HG03442 (cell line): ENCODE measurements at regions not wholly inside any gene's neighbourhood (a gene's known extent, or its start where the extent isn't known, plus 50 kb on each side); places are given as distances from the start of the nearest gene placed in this dataset.
"Not testable (repeated sequence)": the region's sequence is repeated elsewhere in the genome, so short reads cannot be mapped to it uniquely, and the experiment has no call there.

Source experiments
- ATAC-seq: cut with Tn5 transposase; IDR thresholded peaks from one replicate; pipeline ENCODE4 v1.9.1; 2021; ENCODE audit warnings: mild to moderate bottlenecking, moderate library complexity; ENCODE audit not compliant: unreplicated experiment

DNA sequence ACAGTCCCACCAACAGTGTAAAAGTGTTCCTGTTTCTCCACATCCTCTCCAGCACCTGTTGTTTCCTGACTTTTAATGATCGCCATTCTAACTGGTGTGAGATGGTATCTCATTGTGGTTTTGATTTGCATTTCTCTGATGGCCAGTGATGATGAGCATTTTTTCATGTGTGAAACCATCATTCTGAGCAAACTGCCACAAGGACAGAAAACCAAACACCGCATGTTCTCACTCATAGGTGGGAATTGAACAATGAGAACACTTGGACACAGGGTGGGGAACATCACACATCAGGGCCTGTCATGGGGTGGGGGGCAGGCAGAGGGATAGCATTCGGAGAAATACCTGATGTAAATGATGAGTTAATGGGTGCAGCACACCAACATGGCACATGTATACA, 240.8 kb downstream of the FAT3 start:
- not testable (repeated sequence) for ATAC-seq

DNA sequence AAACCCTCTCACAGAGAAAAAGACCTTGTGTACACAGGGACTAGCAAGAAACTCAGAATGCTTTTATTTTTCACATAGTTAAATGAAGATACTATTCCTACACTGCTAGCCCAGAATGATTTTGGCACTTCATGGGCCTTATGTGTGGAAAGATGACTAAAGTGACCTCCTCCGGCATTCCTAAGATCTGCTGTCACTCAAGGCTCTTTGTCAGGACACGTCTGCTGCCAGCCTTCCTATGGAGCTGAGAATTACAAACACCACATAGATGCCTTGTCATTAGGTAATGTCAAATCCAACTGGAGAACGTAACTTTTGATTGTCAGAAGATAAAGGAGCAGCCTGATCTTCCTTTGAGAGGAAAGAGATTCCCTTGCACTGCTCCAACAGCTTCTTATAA, 249.1 kb downstream of the FAT3 start:
- ATAC-seq, result no peak

DNA sequence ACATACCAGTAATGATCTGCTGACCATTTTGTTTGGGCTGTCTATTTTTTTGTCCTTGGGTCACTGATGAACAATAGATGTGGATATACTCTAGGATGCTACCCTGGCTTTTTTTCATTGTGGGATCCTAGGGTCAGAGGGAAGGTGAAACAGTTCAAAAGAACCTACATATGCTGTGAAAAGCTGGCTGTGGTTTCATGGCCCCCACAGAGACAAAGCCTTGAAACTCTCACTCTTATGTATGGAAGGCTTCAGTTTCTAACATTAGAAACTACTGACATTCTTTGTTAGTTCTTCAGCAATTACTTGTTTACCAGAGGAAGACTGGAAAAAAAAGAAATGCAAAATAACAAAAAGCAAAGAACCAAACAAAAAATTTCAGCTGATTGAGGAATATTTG, 250.7 kb downstream of the FAT3 start:
- ATAC-seq, result no peak

DNA sequence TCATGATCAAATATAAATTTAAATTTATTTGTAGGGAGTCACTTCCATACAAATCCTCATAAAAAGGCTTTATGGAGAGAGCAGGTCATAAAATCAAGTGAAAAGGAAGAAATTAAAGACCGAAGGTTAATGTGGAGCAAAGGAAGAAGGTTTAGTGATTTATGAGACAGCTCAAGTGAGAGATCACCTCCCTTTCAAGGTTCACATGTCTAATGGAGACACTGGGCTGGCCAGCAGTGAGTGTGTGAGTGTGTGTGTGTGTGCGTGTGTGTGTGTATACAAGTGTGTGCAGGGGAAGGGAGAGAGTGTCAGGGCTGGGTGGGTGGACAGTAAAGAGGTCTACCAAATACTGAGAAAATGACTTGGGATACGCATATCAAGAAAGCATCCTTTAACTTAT, 251.2 kb downstream of the FAT3 start:
- ATAC-seq, result no peak

DNA sequence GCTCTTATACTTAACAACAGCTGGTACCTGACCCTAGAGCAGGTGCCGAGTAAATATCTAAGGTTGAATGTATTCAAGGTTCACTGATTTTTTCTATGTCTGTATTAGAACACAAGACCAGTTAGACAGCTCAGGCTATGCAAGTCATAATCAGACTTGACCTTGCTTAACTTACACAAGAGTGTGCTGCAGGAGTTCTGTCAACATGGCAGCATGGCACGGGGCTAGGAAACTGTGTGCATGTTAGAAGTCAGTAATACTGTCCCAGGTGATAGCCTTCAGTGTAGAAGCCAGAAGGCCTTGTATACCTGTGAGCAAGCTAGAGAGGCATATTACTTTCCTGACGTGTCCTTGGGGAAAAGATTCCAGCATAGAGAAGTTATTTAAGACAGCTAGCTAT, 253.1 kb downstream of the FAT3 start:
- ATAC-seq, result no peak

DNA sequence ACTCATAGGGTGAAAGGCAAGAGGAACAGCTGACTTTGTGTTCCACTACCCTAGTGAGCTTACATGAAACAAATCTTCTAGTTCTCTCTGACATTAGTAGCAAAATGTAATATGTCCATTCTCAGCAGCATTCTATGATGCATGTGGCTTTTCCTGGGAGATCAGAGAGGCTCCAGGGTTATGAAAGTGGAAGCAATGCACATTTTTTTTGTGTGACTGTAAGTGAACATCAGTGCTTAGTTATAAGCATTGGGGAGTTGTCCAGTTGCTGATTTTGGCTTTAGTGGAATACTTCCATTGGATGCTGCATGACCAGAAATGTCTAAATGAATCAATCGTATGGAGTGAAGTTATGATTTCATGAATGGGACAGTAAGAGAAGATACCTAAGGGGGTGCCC, 255.9 kb downstream of the FAT3 start:
- ATAC-seq, result no peak

DNA sequence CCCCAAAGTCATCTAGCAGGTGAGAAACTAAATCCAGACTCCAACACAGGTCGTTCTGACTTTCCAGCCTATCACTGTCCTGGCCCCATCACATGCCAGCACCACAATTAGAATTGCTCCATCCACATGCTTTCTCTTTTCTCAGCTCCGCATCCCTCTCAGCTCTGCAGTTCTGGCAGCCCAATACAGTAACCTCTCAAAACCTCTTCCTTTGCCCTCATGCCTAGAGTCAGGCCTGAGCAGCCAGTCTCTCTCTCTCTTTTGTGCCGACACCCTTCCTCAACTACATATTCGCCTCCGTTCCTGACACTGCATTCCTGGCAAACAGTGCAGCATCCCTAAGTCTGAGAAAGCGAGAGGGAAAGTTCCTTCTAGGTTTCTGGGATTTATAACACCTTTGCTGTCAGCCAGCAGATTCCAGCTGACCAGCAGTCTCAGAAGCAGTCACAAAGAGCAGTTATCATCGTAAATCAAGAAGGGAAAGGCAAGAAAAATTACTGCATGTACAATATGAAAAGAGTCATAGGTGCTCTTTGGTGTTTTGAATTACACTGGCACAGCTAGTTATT, 258.0 kb downstream of the FAT3 start:
- no peak for ATAC-seq

DNA sequence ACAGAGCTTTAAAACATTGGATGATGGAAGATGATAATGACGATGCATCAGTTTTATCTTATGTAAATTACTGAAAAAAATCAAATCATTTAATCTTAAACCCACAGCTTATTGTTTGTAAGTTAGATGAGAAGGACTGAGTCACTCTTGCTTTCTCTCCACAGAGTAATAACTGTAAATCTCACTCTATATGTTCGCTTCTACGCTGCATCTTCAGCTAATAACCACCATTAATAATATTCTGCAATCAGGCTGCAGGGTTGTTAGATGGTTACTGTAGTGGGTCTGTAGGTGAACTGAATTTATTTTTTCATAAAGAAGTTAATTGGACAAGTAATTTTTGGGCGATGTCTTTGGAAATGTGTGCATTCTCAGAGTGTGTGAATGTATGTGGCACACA, 260.0 kb downstream of the FAT3 start:
- ATAC-seq, result no peak

DNA sequence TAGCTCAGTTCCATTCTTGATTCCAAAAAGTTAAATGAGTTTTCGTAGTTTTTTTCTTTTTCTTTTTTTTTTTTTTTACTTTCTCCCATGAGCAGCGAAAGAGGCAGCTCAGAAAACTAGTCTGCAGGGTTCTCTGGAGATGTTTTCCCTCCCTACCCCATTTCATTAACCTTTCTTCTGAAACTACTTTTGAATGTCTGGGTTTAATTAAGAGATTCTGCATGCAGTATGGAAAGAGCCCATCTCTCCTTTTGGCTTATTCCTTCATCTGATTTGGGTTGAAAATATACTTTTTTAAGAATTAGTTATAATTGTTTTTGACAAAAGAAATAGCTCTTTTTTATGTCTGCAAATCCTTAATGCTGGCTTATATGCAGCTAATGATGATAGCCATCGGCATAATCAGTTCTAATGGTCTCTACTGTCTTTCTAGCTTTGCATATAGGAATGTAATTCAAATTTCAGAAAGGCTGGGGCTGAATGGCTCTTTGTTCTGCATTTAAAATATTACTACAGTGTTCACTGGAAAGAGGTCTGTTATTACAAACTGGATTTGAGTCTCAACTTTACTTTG, 265.3 kb downstream of the FAT3 start:
- ATAC-seq, result no peak

DNA sequence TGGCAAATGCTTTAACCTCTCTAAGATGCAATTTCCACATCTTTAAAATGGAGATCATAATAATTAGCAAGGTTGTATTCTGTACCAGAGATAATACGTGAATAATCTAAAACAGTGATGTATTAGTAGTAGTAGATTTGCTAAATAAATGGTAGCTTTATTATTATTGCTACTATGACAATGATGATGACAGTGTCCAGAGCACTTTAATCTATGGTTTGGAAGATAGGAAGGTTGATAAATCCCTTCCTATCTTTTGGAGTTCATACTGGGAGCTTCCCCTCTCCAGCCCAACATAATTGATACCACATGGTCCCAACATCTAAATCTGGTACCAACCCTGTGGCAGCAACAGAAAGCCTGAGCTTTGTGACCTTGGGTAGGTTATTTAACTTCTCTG, 267.8 kb downstream of the FAT3 start:
- ATAC-seq, result no peak

DNA sequence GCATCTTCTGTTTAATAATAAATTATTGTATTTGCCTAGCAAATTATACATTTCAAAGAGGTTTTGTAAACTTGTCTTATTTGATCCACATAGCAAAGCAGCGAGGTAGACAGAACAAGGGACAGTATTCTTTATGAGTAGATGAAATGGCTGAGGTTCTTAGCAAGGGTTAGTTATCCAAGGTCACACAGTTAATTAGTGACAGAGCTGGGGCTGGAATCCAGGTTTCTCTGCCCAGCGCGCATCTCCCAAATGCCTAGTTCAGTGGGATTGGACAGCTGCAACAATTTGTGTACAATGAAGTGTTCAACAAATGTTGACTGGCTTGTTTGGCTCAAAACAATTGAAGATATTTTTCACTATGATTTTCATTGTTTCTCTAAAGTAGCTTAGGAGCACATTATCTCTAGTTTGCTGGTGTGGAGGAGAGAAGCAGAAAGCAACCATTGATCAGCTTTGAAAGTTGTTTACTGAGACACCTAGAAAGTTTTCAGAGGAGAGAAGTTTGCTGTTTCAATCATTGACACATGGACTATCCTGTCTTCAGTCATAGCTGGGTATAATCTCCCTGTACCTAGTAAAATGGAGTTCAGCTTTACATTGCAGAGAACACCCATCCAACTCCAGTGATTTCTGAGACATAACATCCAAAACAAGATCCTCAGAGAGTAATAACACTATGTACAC, 270.6 kb downstream of the FAT3 start:
- ATAC-seq, result no peak

DNA sequence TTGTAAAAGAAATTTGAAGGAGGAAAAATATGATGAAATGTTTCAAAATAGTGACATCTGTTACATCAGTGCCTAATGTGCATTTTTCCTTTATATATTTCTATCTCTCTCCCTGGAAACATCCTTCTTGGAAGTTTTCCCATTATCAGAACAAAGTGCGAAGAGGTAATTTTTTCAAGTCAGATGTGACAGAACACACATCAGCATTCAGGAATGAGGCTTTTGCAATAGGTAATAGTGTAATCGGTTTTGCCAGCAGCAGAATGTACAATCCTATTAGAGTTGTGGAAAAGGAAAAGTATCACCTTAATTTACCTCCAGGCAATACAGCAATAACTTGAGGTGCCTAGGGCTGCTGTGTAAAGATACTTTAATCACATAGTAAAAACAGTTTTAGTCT, 275.8 kb downstream of the FAT3 start:
- ATAC-seq, result no peak

DNA sequence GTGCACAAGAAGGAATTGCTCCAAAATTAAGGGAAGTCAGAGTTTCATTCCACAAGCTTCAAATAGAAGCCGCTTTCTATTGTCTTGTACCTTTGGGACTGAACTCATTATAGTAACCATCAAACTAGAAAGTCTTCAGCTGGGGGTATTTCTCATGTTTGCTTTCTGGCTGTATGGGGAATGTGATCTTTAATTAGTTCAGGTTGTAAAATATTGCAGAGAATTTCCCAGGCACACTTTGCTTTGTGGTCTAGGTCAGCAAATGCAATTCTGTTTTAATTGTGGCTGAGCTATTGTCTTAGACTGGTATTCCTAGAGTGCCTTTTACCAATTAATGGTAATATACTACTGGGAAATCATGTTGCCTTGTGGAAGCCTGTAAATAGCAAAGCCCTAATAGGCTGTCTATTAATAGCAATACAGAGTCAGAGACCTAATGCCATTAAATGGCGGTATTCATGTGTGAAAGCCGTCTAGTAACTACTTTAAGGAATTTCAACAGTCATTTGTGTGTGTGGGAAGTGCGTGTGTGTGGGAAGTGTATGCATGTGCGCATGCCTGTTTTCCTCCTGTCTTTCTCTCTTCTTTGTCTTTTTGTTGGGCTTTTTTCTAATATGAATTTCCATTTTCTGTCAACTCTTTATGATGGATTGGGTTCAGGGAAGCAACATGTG, 276.6 kb downstream of the FAT3 start:
- no peak for ATAC-seq

DNA sequence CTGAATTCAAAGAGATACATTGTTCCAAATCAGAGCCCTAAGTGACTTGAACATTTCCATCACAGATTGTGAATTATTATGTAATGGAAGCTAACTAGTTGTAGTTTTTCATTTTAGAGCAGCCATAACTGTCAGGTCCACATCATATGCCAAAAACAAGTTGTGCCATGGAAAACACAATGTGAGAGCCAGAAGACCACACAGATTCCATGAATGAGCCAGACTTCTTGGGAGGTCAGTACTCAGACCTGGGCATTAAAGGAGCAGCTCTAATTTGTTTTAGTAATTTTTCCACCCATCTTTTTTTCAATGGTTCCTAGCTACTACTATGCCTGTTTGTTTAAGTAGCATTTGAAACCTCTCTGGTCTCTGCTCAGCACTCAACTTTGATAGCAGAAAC, 279.4 kb downstream of the FAT3 start:
- no peak for ATAC-seq

DNA sequence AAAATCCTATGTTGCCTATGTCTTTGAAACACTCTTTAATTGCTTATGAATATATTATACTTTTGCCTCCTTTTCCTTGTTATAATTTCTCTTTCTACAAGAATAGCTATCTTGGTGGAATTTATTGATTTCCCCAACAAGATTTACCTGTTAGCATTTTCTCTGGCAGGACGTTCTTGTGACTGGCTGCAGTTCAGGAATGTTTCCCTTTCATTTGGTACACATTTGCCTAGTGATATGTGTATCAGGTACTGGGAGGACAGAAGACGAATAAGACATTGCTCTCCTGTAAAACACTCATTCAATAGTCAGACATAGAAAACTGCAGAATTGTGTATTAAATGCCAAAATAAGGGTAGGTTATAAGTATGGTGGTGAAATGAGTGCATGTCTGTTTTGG, 279.9 kb downstream of the FAT3 start:
- no peak for ATAC-seq

DNA sequence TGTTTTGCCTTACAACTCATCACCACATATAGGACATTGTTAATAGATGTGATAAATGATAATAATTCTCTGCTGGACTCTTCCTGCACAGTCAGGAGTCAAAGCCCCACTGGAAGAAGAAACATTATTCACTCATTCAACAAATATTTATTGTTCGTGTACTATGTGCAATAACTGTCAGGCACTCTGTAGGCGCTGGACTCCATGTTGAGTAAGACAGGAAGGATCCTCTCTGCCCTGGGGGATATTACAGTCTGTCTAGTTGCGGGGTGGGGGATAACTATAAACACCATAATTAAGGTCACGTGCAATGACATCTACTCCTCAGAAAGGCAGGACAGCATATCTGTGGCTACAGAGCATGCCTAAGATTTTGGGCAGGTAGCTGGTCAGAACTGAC, 281.1 kb downstream of the FAT3 start:
- no peak for ATAC-seq

DNA sequence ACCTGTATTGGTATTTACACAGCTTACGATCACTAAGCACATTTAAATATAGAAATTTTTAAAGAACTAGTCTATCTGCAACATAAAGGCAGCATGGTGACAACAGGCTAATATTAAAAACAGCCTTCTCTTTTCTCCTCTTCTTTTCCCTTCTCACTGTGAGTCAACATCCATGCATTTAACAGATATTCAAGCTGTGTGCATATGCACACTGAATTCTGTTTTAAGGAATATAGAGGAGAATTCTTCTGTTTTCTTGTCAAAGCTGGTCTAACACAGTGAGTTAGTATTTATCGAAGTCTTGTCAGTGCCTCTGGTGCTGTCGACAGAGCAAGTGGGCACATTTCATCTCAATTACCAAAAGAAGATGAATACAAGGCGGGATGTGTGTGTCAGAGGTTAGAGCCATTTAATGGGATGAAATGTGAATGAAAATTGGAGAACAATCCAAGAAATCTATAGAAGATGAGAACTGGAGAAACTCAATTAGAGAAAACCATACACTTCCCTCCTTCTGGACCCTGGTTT, 282.3 kb downstream of the FAT3 start:
- ATAC-seq, result no peak

DNA sequence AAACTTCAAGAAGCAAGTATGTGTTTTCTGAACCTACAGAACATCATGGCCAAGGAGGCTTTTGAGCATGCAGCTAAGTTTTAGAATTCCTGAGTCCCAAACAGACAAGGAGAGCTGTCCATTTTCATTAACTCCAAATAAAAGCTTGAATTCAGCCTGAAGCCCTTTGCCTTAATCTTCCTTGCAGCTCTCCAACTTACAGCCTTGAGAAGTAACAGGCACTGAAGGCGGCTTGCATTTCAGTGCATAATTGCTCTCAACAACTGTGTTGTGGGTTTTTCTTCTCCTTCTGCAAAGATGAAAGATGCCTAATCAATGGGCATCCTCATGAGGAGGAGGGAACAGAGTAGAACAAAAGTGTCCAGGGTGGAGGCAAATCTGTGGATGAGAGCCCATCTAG, 286.0 kb downstream of the FAT3 start:
- no peak for ATAC-seq

DNA sequence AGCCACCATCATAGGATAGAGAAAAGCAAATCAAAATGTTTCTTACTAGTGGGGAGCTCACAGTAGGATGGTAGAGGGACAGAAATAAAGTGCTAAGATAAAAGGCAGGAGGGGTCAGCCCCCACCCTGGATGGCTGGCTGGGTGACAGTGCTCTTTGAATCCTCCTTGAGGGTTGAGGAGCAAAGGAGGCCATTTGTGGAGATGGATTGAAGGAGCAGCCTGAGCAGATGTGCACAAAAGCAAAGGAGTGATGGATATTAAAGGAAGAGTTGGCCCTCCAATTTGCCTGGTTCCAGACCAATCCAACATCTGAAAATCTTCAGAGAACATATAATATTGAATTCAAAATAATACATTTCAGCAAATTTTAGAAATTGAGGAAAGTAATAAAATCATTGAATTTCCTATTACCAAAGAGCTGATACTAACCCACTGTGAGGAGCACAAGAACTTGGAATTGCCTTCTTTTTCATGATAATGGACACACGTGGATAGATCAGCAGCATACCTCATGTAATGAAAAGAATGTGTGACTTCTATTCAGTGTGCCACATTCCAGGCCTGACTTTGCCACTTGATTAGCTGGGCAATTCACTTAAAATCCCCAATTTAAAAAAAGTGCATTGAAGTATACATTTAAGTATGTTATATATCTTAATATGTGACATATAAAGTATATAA, 287.0 kb downstream of the FAT3 start:
- no peak for ATAC-seq

DNA sequence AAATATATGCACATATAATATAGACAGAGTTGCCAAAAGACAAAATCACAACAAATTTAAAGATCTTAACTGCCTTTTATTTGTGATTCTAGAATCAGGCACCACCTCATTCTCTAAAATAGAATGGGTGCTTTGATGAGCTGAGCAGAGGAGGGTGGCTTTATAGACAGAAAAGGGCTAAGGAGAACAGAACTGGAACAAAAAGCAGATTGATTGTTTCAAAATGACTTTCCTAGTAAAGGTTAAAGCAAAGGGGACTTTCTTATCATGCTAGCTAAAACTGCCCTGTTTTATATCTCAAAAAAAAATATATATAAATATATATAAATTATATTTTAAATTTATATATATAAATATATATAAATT, 287.6 kb downstream of the FAT3 start:
- ATAC-seq, result no peak

DNA sequence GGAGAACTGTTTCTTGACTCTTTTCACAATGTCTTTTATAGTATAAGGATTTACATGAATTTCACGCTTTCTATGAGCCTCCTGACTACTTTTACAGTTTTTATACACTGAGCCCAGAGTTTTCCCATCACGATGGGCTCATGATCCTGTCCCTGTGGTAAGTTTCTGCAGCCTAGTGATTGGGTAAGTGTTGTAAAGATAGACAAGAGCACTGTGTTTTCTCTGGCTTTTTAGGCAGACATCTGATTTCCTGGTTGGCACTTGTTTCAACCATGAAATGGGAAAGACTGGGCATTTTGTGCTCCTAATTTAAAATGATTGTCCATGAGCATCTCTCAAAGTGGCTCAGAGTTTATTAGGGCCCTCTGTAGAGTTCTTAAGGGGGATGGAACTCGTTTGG, 299.0 kb downstream of the FAT3 start:
- ATAC-seq, result no peak

DNA sequence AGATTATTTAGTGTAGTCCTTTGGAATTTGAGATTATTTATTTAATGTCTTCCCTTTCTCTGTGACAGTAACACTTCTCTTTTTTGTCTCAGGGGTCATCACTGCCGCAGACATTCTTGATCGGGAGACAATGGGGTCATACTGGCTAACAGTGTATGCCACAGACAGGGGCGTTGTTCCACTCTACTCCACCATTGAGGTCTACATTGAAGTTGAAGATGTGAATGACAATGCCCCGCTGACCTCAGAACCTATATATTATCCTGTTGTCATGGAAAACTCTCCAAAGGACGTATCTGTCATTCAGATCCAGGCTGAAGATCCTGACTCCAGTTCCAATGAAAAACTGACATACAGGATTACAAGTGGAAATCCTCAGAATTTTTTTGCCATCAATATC, 299.9 kb downstream of the FAT3 start:
- no peak for ATAC-seq
